ENCODE measurements at regions not wholly inside any gene's neighbourhood (a gene's known extent, or its start where the extent isn't known, plus 50 kb on each side); places are given as distances from the start of the nearest gene placed in this dataset.
"Not testable (repeated sequence)": the region's sequence is repeated elsewhere in the genome, so short reads cannot be mapped to it uniquely, and the experiment has no call there.

DNA sequence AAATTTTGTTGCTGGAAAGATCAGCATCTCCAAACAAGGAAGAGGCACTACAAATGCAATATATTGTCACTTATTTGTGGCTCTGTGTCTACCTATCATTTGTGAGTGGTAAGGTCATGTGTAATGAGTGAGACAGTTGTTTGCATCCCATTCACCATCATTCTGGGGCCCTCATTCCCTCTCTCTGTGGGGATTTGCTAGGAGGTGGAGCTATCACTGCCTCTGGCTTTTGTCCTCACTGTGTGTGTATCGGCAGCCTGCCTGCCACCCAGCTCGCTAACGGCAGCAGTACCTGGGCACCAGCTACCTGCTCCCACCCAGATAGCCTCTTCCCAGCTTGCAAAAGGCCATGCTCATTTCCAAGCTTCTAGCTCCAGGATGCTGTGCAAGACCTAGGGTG is 379.2 kb upstream of the ZFHX3 start:
- no peak for DNase-seq

DNA sequence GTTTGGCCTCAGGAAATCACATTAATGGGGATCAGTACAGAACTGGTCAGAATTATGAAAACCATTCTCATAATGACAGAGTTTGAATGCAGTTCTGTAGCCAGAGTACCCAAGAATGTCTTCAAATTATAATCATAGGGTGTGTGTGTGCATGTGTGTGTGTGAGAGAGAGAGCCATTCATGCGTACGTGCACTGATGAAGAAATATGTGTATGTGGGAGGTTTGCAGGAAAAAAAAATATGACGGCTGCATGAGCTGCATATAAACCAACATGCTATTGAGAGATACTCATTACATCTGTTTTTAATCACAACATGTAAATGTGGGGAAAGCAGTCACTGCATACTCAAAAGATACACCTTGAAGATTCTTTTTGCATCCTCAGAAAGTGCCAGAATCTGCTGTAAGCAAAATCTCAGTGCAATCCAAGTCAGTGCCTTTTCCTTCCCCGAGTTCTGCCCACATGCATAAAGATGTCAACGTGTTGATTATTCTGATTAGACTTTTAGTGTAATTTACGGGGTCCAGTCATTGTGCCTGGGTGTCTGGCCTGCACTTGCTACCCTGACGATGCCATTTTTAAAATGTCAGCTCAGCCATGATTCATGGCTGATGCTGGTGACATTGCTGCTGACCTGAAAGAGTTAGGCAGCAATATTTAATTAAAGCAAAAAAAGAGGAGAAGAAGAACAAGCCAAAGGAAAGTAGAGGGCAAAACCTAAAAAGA is 378.7 kb upstream of the ZFHX3 start:
- DNase-seq = no peak

DNA sequence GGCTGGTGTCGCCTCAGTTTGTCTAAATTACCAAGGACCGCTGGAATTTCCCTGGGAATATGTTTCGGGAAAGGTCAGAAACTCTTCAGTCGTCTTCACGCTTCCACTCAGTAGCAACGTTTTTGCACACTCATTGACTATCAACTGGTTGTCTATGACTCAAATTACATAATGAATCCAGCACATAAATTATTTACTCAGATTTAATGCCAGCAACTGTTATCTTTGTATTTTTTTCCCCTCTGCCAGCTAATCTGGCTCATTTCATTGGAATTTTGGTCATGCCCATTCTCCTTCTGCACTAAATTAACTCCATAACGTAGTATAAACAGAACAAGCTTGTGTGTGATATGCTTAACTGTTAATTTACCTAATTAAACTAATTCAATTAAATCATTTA is 372.7 kb upstream of the ZFHX3 start:
- DNase-seq = no peak

DNA sequence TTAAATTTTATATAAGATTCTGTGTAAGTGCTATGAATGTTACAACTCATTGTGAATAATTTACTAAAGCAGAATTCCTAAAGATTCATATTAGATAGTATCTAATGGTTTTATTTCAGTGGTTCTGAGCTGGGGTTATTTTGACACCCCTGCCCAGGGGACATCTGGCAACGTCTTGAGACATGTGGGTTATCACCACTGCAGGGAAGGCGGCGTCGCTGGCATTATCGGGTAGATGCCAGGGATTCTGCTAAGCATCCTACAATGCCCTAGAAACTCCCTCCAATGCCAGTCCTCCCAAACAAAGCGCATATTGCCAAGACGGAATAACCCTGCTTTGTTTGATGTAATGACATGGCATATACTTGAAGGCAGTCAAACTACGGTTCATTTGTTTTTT is 372.3 kb upstream of the ZFHX3 start:
- no peak for DNase-seq

DNA sequence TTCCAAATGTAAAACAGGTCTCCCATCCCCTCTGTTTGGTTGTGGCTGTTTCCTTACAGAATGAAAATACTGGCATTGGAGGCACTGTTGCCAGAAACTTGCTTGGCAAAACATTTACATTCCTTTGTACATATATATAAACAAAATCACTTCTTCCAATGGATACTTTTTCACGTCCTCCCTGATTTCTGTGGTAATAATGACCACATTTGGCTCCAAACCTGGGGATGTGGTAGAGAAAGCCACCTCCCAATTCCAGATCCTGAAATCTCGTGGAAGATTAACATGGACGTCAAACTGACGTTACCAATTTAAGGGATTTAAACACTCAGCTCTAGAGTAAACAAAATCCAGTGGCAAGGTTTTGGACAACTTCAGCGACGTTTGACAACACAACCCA is 370.8 kb upstream of the ZFHX3 start:
- no peak for DNase-seq

DNA sequence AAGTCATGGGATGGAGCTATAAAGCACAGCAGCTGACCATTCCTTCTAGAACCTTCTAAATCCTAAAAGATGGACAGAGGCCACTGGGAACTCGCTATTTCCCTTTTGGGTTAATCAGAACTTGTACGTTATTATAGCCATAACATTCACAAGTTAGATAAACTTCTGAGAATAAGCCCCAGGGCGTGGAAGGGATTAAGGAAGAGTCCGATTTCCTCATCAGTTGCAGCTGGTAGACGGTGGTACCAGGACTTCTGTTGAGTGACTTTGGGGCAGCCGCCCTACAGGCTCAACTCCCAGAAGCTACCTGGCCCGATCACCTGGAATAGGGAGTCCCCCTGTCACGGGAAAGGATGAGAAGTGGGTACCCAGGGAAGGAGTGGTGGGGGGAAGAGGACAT is 370.1 kb upstream of the ZFHX3 start:
- DNase-seq = no peak

DNA sequence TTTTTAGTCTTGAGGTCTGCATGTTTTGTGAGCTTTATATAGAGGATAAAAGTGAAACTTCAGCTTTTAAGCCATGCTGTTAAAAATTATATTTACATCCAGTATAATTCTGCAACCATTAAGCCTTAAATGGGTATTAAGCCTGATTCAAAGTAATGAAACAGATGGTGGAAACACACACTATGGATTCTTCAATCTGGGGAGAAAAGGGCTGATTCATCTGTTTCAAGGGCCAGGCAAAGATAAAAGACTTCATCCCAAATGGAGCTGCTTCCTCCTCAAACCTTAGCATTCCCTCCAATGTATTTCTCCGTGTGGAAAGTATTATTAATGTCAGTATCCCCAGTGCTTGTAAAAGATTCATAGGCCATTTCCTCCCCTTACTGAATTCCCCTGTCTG is 367.4 kb upstream of the ZFHX3 start:
- no peak for DNase-seq

DNA sequence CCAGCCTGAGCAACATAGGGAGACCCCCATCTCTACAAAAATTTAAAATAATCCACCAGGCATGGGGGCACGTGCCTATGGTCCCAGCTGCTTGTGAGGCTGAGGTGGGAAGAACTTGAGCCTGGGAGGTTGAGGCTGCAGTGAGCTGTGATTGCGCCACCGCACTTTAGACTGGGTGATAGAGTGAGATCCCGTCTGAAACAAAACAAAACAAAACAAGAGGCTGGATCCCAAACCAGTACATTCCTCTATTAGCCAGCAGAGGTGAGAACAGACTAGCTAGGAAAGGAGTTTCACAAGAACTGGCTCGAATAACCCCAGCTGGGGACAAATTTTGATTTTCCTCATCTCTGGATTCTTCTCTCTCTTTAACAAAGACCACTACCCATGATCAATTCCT is 366.7 kb upstream of the ZFHX3 start:
- no peak for DNase-seq

DNA sequence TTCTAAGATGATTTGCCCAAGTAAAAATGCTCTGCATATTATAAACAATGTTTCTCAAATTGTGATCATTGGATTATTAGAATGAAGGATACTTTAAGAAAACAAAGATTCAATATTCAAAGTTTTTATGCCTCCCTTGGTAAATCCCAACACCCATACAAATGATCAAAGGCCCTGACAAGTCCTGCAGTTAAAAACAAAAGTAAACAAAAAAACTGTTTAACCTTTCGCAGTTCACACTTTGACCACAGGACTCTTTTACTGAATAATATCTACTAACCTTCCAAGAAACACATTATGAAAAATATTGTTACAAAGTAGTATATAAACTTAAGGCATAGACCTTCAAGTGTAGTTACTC is 365.9 kb upstream of the ZFHX3 start:
- DNase-seq = no peak

DNA sequence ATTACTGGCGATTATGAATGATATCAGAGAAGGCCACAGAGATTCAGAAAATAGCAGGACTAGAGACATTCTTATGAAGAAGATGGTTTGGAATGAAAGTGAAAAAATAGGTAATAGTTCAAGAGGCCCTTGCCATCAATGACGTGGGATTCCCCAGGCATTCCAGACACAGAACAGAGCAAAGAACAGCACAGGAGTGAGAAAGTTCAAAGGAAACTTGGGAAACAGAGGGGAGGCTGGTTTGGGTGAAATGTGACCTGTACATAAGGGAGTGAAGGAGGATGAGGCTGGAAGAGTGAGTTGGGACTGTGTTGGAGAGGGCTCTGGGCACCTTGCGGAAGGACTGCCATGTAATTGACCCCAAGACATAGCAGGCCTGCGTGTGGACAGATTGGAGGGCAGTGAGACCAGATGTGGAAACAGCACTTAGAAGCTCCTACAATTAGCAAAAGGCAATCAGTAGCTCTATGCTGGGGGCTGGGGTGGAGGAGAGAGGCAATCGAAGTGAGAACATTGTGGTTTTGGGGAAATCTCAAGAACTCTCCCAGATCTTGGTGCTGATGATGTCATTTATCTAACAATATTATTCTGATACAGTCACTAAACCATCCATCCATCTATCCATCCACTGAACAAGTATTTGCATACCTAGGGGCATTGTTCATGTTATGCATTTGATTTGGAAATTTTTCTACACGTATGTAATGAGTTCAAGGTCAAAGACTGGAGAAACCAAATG is 365.3 kb upstream of the ZFHX3 start:
- DNase-seq = no peak

DNA sequence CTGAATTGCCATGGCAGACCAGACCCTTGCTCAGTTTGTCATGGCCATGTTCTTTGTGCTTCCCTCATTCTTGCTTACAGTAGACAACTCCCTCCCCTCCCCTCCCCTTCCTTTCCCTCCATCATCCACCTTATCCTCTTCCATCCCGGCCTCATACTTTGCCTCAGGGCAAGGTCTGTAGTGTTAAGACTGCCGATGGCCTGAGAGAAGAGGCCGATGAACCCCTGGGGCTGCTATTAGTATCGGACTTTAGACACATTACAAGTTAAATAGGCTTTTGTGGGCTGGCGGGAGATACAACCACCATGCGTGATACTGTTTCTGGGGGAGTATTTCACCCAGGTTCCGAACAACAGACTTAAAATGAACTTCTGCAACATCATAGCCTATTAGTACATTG is 364.5 kb upstream of the ZFHX3 start:
- no peak for DNase-seq

DNA sequence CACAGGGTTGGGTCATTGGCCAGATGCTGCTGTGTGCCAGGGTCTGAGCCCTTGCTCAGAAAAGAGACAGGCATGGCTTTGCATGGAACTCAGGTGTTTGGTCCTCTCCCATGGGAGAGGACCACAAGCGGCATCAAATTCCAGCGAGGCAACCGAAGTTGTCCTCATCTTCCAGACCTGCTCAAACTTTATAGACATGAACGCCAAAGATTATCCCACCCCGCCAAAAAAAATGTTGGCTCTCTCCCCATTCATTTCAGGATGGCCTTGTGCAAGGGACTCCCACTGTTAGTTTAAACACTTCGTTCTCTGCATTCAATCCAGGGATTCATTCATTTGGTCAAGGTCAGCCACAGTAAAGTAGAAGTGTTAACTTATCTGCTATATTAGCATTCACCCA is 360.8 kb upstream of the ZFHX3 start:
- DNase-seq = no peak

DNA sequence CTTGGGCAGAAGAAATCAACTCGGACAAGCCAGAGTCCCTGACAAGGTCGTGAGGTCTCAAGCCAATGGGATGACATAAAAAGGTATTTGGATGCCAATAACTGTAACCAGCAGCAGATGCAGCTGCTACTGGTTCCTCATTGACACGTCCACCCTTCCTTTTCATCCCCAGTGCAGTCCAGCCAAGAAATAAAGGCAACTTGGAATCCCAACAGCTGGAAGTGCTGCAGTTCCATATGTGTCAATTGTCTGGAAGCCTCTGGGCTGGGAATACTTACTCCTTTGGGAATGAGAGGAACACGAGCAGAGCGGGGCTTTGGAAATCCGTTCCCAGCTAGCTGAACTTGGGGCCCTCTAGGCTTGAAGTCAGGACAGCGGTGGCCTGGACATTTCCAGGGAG is 360.4 kb upstream of the ZFHX3 start:
- no peak for DNase-seq

DNA sequence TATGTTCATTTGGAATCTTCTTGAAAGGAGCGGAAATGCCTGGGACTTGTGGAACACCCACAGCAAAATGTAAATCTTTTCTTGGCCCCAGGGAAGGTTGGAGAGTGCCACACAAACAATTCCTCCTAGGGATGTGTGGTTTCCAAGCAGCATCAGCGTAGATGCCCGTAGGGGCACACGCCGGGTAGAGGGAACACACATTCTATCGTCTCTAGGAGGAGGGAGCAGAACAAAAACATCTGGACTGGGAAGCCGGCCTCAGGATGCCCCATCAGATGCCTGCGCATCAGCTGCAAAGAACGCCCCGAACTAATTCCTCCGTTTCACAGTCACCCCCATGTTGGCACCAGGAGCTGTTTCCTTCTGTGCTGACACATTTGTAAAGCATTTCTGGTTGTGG is 357.9 kb upstream of the ZFHX3 start:
- DNase-seq = no peak

DNA sequence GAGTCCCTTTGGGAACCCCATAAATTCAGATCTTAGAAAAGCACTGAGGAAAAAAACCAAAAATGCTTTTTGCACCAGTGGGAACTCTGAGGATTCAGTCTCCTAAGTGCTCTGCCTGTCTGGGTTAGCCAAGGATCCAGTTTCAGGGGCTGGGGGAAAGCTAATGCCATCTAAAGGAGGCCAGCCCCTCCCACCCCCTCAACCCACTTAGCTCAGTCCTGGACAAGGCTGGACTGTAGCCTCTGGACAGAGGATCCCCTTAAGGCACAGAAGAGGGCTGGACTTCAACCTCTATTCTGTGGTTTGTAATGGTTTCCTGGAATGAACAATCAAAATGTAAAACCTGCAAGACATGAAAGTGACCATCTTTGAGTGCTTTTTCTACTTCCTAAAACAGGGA is 356.1 kb upstream of the ZFHX3 start:
- DNase-seq = no peak

DNA sequence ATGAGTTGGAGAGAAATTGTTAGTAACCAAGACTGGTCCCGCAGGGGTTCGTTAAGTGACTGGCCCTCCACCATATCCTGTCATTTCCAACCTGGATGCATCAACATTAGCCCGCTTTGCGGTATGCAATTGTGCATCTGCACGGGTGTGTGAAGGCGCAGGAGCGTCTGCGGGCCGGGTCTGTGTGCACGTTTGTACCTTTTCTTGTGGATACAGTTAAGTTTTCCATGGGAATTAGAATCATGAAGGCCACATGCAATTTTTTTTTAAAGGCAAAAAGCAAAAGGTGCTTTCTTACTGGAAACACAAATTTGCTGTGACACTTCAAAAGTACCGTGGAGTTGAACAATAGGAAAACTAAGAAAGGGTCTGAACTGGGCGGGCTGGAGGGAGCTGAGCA is 355.4 kb upstream of the ZFHX3 start:
- DNase-seq = no peak

DNA sequence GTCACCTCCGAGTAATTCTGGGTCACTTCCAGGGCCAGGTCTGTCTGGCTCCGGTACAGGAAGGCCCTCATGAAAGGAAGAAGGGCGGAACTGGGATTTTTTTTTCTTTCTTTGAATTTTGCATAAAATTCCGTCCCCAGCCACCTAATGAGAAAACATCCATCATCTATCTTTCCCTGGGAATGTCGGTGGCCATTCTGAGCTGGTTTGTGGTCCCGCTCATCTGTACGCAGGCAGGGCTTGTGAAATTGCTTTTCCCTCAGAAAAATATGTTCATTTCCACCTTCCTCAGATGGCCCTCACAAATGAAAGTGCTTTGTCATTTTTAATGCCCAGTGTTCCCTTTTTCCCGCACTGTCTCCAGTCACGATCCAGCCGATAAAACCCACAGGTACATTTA is 353.0 kb upstream of the ZFHX3 start:
- DNase-seq = no peak

DNA sequence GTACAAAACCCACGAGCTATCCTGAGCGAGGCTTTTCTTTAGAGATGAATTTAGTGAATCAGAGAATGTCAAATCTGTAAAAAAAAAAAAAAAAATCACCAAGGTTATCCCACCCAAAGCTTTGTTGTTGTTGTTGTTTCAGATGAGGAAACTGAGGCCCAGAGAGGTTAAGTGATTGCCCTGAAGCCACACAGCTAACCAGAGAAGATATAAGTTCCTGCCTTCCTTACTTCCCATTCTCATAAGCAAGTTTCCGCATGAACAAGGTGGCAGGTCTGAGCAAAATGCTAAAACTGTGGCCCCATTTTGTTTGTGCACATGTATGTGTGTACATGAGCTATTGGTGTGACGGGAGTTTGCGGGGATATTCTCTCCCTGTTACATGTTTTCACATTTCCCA is 352.1 kb upstream of the ZFHX3 start:
- DNase-seq = no peak

DNA sequence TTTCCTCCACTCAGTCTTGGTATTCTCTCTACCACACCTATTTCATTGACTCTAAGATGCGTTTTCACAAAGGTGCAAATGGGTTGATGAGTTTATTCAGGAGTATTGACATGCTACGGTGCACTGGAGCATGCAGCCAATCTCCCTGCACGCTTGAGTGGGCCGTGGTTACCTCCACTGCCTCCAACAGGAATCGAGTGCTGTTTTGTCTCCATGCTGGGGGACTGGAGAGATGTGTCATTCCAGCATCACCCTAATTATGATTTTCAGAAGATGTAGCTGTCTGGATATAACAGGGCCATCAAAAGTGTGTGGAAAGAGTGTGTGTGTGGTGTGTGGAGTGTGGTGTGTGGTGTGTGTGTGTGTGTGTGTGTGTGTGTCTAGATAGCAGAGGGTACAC is 351.6 kb upstream of the ZFHX3 start:
- no peak for DNase-seq

DNA sequence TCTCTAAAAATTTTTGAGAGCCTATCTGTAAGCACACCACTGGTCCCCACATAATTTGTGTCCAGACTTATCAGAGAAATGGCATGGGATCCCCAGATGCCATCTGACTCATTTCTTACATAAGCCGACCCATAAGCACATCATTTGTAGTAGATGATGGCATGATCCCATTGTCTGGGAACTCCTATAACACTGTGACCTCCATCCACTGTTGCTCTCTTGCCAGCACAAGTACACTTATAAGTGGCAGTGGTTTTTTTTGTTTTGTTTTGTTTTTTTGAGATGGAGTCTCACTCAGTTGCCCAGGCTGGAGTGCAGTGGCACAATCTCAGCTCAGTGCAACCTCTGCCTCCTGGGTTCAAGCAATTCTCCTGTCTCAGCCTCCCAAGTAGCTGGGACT is 350.7 kb upstream of the ZFHX3 start:
- DNase-seq = not testable (repeated sequence)

DNA sequence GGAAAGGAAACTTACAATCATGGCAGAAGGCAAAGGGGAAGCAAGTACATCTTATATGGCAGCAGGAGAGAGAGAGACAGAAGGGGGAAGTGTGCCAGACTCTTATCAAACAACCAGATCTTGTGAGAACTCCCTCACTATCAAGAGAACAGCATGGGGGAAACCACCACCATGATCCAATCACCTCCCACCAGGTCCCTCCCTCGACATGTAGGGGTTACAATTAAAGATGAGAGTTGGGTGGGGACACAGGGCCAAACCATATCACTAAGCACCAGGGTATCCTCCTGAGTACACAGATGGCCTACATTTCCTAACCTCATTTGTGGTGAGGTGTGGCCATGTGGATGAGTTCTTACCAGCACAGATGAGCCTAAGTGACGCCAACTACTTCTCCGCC is 348.6 kb upstream of the ZFHX3 start:
- no peak for DNase-seq

DNA sequence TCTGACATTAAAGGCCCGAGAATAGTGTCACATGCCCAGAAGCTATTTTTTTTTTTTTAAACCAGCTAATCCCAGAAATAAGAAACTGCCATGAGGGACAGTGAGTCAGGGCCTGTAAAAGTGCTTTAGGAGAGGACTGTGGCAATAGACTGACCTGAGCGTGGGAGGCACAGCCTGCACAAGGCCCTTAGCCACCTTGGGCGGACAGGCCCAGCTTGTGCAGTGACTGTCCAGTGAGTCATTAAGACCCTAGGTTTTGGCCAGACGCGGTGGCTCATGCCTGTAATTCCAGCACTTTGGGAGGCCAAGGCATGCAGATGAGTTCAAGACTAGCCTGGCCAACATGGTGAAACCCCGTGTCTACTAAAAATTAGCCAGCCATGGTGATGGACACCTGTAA is 343.0 kb upstream of the ZFHX3 start:
- no peak for DNase-seq

DNA sequence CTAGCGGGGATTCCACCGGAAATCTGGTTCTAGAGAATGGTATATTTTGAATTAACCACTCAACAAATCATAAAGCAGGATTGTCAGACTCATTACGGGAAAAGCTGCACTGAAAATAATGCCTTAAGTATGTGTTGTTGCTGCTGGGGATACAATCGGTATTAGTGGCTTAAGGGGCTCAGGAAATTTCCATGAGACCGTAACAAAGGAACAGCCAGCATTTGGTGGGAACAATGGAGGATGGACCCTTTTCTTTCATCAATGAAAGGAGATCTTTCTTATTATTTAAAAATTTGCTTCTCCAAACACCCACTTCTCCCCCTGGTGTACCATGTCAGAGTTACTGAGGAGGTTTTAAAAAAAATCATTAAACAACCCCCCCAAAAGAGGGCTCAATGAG is 342.6 kb upstream of the ZFHX3 start:
- no peak for DNase-seq

DNA sequence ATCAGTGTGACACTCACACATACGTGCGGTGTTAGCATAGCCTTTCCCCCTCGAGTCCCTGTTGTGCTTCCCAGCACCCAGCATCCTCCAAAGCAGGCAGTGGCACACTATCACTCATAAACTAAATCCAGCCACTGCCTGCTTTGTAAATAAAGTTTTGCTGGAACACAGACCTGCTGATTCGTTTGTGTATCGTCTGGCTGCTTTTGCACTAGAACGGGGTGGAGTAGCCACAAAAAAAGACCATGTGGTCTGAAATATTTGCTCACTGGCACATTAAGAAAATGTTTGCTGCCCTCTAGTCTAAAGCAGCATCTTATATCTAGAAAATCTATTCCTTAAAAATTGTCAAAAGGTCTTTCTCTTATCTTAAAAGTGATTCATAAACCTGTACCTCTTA is 341.2 kb upstream of the ZFHX3 start:
- no peak for DNase-seq

DNA sequence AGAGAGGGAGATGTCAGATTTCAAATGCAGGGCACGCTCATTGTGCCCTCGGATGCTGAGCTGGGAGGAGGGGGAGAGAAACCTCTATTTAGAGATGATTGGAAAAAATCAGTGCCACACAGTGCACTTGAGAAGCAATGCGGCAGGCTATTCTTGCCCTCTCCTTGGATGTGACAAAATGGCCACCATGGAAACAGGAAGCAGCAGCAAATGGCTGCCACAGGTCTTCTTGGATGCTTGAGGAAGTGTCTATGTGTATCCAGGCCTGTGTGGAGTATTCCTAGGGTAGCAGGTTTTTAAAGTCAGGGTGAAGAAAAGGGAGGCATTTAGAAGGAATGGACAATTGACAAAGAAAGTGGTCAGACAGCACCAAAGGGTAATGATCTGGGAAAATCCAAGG is 340.1 kb upstream of the ZFHX3 start:
- DNase-seq = no peak

Data from inflammatory macrophage treated with lipopolysaccharide for 4 hours (primary cell).